GM21390 (cell line): ENCODE measurements at regions not wholly inside any gene's neighbourhood (a gene's known extent, or its start where the extent isn't known, plus 50 kb on each side); places are given as distances from the start of the nearest gene placed in this dataset.
"Not testable (repeated sequence)": the region's sequence is repeated elsewhere in the genome, so short reads cannot be mapped to it uniquely, and the experiment has no call there.

ENCODE experiments used
- ATAC-seq: cut with Tn5 transposase; IDR thresholded peaks from one replicate; pipeline ENCODE4 v1.9.1; 2021; ENCODE audit not compliant: unreplicated experiment

DNA sequence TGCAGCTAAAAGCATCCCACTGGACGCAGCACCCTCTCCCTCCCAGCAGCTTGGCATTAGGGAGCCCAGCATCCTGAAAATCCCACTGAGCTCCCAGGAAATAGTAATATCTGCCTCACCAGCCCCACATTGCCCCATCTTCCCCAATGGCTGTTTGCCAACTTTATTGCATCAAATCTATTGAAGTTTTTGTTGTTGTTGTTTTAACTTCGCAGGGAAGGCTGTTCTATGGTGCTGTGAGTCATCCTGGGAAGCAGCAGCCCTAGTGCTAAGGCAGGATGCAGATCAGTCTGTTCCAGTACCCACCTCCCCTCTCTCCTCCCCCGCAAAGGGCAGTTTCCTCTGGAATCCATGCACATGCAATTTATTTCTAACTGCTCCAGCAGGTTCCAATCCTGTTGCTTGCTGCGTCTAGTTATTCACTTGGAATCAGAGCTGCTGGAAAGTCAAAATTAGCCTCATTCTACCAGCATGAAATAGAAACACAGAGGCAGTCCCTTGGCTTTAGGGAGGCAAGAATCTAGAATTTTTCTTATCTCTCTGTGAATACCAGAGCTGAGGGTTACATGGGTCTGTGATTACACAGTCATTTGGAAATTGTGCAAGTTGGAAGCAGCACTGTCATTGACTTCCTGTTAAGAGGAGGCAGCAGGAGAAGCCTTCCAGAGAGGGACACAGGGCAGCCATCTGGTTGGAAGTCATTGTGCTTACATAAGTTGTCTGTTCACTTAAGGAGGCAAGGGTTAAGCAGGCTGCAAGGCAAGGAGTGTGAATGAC is 115.9 kb upstream of the CACUL1 start:
- no peak for ATAC-seq

DNA sequence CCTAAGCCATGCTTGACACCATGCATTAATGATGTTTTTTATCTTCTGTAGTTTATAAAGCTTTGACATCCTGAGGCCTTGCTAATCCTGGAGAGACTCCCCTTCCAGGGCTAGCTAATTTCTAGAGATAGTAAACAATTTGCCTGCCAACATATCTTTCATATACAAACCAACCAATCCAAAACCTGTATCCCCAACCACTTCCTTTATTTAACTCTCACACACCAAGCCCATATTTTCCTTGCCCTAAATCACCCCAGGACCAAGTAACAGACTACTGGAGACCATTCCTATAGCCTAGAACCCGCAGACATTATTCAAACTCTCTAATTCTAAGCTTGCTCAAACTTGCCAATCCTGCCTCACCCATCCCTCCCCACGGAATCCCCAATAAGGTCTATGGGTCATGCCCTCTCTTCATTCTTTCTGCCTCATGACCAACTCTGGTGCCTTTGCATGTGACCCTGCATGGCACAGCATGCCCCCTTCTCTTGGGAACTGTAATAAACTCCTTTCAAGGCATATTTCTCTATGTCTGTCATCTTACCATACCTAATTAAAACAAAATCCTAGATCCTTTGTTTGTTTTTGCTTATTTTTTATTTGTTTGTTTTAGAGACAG is 116.6 kb upstream of the CACUL1 start:
- ATAC-seq, result no peak

DNA sequence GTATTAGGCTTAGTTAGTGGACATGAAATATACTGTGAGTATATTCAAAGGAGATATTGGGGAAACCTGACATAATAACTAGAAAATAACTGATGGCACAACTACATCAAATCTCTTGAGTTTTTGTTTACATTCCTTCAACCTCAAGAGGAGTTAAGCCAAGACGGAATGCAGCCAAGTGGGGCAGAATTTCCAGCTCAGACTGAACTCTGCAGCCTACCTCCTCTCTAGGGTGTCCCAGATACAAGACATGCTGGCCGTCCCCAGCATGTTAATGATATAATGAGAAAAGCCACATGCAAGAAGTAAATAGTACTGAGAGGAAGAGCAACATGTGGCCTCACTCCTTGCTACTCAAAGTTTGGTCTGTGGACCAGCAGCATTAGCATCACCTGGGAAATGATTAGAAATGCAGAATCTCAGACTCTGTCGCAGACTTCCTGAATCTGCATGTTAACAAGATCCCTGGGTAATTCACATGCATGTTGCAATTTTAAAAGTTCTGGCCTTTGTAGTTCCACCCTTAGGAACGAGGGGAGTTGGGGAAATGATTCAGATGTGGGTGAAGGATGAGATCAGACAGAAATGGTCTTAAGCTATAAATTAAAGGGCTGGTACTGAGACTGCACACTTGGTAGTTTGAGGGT is 118.4 kb upstream of the CACUL1 start:
- ATAC-seq, result no peak

DNA sequence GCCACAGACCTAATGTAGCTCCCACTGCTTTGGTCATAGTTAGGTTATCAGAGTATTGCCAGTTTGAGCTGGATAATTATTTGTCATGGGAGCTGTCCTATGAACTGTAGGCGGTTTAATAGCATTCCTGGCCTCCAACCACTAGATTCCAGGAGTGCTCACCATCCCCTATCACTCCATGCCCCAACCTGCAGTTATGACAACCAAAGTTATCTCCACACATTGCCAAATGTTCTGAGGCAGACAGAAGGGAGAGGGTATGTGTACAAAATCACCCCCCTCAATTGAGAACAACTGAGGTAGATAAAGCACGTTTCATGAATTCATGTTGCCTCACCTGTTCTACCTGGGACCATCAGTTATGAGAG is 119.0 kb upstream of the CACUL1 start:
- no peak for ATAC-seq

GRCh38 chr10:118874171-118874570 is 119.4 kb upstream of the CACUL1 start:
- ATAC-seq, result no peak

DNA sequence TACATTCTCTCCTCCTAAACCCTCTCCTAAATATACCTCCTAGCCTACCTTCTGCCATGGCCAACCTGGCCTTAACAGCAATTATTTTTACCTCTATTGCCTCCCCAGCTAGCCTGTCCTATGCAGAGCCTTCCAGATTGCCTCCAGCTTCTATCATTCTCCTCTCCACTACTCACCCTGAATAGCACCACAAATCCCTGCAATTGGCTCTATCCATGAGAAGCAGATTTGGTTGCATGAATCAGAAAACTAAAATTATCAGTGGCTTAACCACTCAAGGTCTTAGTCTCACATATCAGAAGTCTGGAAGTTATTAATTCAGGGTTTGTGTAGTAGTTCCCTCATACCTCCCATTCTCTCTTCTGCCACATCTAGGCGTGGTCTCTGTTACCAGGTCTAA is 120.3 kb upstream of the CACUL1 start:
- ATAC-seq, result no peak

- ATAC-seq, result no peak
Observed at GRCh38 chr10:118882741-118883140, 128.0 kb upstream of the CACUL1 start.

- ATAC-seq, result no peak
Observed at GRCh38 chr10:118892255-118892654, 137.3 kb upstream of the NANOS1 start.

- not testable (repeated sequence) for ATAC-seq
Observed at GRCh38 chr10:118894891-118895290, 134.6 kb upstream of the NANOS1 start.

DNA sequence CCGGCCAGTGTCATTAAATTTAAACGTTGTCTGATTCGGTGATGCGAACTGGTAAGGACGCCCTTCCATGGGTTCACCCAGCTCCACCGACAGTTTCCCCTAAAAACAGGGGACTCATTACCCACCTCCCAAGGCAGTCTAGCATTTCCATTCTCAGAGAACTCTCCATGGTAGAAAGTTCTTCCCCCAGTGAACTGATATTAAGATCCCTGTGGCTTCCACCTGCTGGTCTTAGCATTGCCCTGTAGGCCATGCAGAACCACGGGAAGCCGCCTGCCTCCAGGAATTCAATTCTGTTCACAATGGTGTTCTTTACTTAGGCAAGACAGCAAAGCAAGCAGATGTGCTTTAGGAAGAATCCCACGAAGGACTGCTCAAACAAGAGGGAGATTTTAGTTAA is 128.9 kb upstream of the NANOS1 start:
- no peak for ATAC-seq

DNA sequence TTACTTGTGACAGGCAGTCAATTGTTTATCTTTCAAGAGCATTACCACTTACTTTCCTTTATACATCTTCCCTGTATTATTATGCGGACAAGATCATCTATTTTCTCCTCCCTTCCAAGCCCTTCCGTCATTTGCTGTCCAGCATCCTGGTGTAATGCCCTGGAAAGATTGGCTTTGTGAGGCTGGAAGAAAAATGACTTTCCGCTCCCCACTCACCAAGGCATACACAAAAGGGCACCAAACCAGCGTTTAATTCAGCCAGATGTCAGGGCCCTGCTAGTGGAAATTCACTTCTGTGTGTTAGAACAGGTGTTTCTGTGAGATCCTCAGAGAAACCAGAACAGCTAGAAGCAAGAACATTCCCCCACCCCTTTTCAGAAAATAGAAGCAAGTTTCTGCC is 128.1 kb upstream of the NANOS1 start:
- no peak for ATAC-seq

DNA sequence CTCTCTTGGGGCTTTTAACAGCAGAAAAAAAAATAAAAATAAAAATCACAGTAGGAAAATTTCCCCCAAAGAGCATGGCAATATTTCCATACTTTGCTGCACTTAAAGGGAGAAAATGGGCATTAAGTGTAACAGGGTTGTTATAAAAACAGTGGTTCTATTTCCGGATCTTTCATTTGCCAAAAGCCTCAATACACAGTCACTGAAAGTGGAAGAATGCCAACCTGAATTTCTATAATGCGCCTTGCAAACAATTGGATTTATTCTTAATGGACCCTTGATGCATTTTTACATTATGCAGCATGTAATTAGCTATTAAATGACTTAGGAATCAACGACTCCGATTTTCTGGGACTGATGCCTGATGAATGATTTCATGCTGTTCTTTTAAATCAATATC is 127.6 kb upstream of the NANOS1 start:
- no peak for ATAC-seq

GRCh38 chr10:118902656-118903055 is 126.9 kb upstream of the NANOS1 start:
- not testable (repeated sequence) for ATAC-seq

GRCh38 chr10:118903251-118903650 is 126.3 kb upstream of the NANOS1 start:
- no peak for ATAC-seq

- ATAC-seq, result no peak
Observed at GRCh38 chr10:118903691-118904090, 125.8 kb upstream of the NANOS1 start.

- no peak for ATAC-seq
Observed at GRCh38 chr10:118904286-118904685, 125.2 kb upstream of the NANOS1 start.

GRCh38 chr10:118907051-118907450 is 122.5 kb upstream of the NANOS1 start:
- ATAC-seq, result no peak

DNA sequence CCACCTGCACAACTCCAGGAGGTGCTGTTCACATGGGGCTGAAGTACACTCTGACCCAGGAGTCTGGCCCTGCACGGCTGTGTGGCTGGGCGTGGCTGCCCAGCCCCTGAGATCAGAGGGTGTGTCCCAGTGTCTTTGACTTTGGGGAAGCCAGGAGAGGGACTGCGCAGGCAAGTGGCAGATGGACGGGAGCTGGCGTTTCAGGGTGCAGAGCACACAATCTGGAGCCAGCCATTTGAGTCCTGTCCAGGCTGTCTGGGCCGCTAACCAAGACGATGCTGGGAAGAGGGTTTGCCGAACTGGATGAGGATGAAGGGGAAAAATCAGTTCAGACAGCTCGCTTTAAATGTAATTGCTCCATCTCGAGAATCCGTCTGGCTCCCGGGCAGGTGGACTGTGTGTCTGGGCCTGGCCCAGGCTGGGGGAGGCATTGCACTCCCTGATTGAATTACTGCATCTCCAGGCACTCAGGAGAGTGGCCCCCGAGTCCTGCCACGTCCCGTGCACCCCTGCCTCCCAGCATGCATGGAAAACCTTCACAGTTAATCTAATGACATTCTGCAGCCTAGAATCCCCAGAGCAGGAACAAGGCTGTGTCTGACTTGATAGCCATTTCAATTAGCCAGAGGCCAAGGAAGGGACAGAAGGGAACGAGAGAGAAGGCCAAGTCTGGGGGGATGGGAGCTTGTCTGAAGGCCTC is 120.8 kb upstream of the NANOS1 start:
- no peak for ATAC-seq

DNA sequence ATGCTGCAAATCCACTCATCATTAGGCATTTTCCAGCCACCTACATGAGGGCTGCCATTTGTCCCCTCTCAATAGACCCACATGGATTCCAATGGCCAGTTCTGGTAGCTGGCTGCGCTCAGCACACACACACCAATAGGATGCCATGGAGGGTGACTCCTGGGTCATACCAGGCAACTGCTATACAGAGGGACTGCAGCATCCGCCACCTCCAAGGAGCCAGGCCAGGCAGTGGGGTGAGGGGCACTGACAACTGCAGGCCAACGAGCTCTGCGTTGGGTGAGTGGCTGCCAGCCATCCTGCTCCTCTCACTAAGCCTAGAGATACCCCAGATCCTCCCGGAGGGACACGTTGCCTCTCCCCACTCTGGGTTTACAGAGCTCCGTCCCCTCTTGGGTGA is 118.8 kb upstream of the NANOS1 start:
- no peak for ATAC-seq

- no peak for ATAC-seq
Observed at GRCh38 chr10:118911363-118911762, 118.2 kb upstream of the NANOS1 start.

GRCh38 chr10:118912961-118913600 is 116.4 kb upstream of the NANOS1 start:
- no peak for ATAC-seq
